SK-N-SH treated with all-trans-retinoic acid at 6 μM for 48 hours (cell line): ENCODE measurements at regions not wholly inside any gene's neighbourhood (a gene's known extent, or its start where the extent isn't known, plus 50 kb on each side); places are given as distances from the start of the nearest gene placed in this dataset.

Experiments
- ATAC-seq: fragments of 200-7000 bp; cut with Tn5 transposase; 3 replicates; pipeline ENCODE4 v1.9.1; 2020; ENCODE audit warnings: mild to moderate bottlenecking, moderate library complexity
- ARNTL ChIP-seq: fragments of 450-650 bp; formaldehyde crosslinking; IDR thresholded peaks from 2 replicates; pipeline ENCODE4 v1.5.0; 2020; ENCODE audit warnings: low read depth, mild to moderate bottlenecking, moderate library complexity, borderline replicate concordance
- BACH2 ChIP-seq: fragments of 250-450 bp; sonication (Bioruptor Pico); IDR thresholded peaks from 2 replicates; pipeline ENCODE4 v1.9.0; 2021; ENCODE audit warnings: mild to moderate bottlenecking, borderline replicate concordance
- CREB5 ChIP-seq: fragments of 250-450 bp; sonication (Bioruptor Pico); IDR thresholded peaks from 2 replicates; pipeline ENCODE4 v1.5.1; 2020; ENCODE audit warnings: low read depth, mild to moderate bottlenecking, moderate library complexity
- CSDC2 ChIP-seq: fragments of 250-450 bp; sonication (Bioruptor Pico); IDR thresholded peaks from 2 replicates; pipeline ENCODE4 v1.5.0; 2020; ENCODE audit warnings: mild to moderate bottlenecking, moderate library complexity
- ESRRG ChIP-seq: fragments of 250-450 bp; sonication (Bioruptor Pico); IDR thresholded peaks from 2 replicates; pipeline ENCODE4 v1.6.1; 2021; ENCODE audit warnings: mild to moderate bottlenecking
- GLIS3 ChIP-seq: fragments of 250-450 bp; sonication (Bioruptor Pico); IDR thresholded peaks from 2 replicates; pipeline ENCODE4 v1.5.0; 2020; ENCODE audit warnings: mild to moderate bottlenecking, moderate library complexity
- ISL1 ChIP-seq: fragments of 250-450 bp; sonication (Bioruptor Pico); IDR thresholded peaks from 2 replicates; pipeline ENCODE4 v2.1.2; 2022; ENCODE audit warnings: mild to moderate bottlenecking, moderate library complexity
- PPARA ChIP-seq: fragments of 250-450 bp; sonication (Bioruptor Pico); IDR thresholded peaks from 2 replicates; pipeline ENCODE4 v1.5.0; 2020; ENCODE audit warnings: mild to moderate bottlenecking, borderline replicate concordance
- RARB ChIP-seq: fragments of 250-450 bp; sonication (Bioruptor Pico); IDR thresholded peaks from 2 replicates; pipeline ENCODE4 v1.8.0; 2021; ENCODE audit warnings: mild to moderate bottlenecking, moderate library complexity
- TCF4 ChIP-seq: fragments of 250-450 bp; sonication (Bioruptor Pico); IDR thresholded peaks from 2 replicates; pipeline ENCODE4 v1.8.0; 2021; ENCODE audit warnings: mild to moderate bottlenecking, moderate library complexity, borderline replicate concordance
- ZC3H10 ChIP-seq: fragments of 250-450 bp; sonication (Bioruptor Pico); IDR thresholded peaks from 2 replicates; pipeline ENCODE4 v1.5.1; 2021; ENCODE audit warnings: mild to moderate bottlenecking, moderate library complexity
- ZFP3 ChIP-seq: fragments of 250-450 bp; sonication (Bioruptor Pico); IDR thresholded peaks from 2 replicates; pipeline ENCODE4 v1.5.0; 2020; ENCODE audit warnings: mild to moderate bottlenecking, moderate library complexity
- ZFP30 ChIP-seq: fragments of 450-650 bp; formaldehyde crosslinking; IDR thresholded peaks from 2 replicates; pipeline ENCODE4 v1.5.0; 2022; ENCODE audit warnings: mild to moderate bottlenecking, moderate library complexity
- ZNF565 ChIP-seq: fragments of 450-650 bp; formaldehyde crosslinking; conservative IDR thresholded peaks from 2 replicates; pipeline ENCODE4 v1.5.0; 2020; ENCODE audit warnings: low read depth, mild to moderate bottlenecking, moderate library complexity
- ZNF70 ChIP-seq: fragments of 450-650 bp; formaldehyde crosslinking; IDR thresholded peaks from 2 replicates; pipeline ENCODE4 v1.5.0; 2020; ENCODE audit warnings: mild to moderate bottlenecking, moderate library complexity
- ZNF8 ChIP-seq: fragments of 450-650 bp; formaldehyde crosslinking; IDR thresholded peaks from 2 replicates; pipeline ENCODE4 v1.5.0; 2020; ENCODE audit warnings: mild to moderate bottlenecking, moderate library complexity
- TF ChIP-seq, protein P1 (sequence below): fragments of 250-450 bp; sonication (Bioruptor Pico); IDR thresholded peaks from 2 replicates; pipeline ENCODE4 v1.8.0; 2021; ENCODE audit warnings: low read depth, mild to moderate bottlenecking, moderate library complexity, borderline replicate concordance
- TF ChIP-seq, protein P2 (sequence below): fragments of 250-450 bp; sonication (Bioruptor Pico); IDR thresholded peaks from 2 replicates; pipeline ENCODE4 v1.5.1; 2021; ENCODE audit warnings: mild to moderate bottlenecking, moderate library complexity
- TF ChIP-seq, protein P3 (sequence below): fragments of 250-450 bp; sonication (Bioruptor Pico); IDR thresholded peaks from 2 replicates; pipeline ENCODE4 v1.5.0; 2020; ENCODE audit warnings: mild to moderate bottlenecking, moderate library complexity
- TF ChIP-seq, protein P4 (sequence below): fragments of 250-450 bp; sonication (Bioruptor Pico); IDR thresholded peaks from 2 replicates; pipeline ENCODE4 v1.8.0; 2020; ENCODE audit warnings: mild to moderate bottlenecking, moderate library complexity, borderline replicate concordance

DNA sequence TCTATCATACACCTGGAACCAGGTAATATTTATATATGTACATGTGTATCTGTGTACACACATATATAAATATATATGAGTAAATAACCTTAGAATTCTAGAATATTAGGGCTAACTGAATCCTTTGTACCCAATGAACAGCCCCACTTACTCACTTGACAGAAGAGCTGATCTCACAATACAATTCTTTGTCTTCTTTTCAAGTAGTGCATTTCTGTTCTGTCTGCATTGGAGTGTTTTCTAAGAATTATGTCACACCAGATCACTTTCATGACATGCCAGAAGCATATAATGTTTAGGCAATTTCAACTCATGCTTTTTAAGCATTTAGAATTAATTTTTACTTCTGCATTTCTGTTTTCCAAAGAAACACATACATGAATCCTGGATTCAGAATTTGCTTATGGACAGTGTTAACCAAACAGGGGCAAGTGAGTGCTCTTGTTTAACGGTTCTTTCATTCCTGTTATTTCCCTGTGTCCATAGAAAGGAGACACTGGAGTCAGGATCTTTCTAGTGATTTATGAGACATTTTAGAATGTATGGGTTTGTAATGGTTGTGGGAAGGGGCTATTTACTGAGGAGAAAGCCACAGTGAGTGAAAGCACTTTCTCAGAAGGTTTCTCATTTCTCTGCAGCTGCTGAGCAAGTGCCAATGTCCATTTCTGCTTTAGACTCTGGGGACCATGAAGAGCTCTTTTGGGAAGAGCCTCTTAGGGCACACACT lies 123.2 kb downstream of the RMI1 start:
- no peak for TF ChIP-seq ARNTL (CRISPR knock-in tag)
- TF ChIP-seq ZFP30 (CRISPR knock-in tag), result no peak
- no peak for TF ChIP-seq GLIS3 (CRISPR knock-in tag)
- no peak for TF ChIP-seq PPARA
- TF ChIP-seq, protein P1, sequence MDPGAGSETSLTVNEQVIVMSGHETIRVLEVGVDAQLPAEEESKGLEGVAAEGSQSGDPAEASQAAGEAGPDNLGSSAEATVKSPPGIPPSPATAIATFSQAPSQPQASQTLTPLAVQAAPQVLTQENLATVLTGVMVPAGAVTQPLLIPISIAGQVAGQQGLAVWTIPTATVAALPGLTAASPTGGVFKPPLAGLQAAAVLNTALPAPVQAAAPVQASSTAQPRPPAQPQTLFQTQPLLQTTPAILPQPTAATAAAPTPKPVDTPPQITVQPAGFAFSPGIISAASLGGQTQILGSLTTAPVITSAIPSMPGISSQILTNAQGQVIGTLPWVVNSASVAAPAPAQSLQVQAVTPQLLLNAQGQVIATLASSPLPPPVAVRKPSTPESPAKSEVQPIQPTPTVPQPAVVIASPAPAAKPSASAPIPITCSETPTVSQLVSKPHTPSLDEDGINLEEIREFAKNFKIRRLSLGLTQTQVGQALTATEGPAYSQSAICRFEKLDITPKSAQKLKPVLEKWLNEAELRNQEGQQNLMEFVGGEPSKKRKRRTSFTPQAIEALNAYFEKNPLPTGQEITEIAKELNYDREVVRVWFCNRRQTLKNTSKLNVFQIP (CRISPR knock-in tag), result no peak
- TF ChIP-seq ZNF8 (CRISPR knock-in tag), result no peak
- no peak for TF ChIP-seq ZC3H10 (CRISPR knock-in tag)
- no peak for TF ChIP-seq TCF4 (CRISPR knock-in tag)
- TF ChIP-seq, protein P2, sequence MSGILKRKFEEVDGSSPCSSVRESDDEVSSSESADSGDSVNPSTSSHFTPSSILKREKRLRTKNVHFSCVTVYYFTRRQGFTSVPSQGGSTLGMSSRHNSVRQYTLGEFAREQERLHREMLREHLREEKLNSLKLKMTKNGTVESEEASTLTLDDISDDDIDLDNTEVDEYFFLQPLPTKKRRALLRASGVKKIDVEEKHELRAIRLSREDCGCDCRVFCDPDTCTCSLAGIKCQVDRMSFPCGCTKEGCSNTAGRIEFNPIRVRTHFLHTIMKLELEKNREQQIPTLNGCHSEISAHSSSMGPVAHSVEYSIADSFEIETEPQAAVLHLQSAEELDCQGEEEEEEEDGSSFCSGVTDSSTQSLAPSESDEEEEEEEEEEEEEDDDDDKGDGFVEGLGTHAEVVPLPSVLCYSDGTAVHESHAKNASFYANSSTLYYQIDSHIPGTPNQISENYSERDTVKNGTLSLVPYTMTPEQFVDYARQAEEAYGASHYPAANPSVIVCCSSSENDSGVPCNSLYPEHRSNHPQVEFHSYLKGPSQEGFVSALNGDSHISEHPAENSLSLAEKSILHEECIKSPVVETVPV (CRISPR knock-in tag), result no peak

GRCh38 chr9:84107081-84107480 lies 126.5 kb downstream of the RMI1 start:
- no peak for TF ChIP-seq BACH2 (CRISPR knock-in tag)
- TF ChIP-seq ZC3H10 (CRISPR knock-in tag), result no peak
- no peak for TF ChIP-seq ISL1 (CRISPR knock-in tag)
- TF ChIP-seq RARB (CRISPR knock-in tag), result no peak
- no peak for TF ChIP-seq PPARA
- no peak for TF ChIP-seq ZFP3 (CRISPR knock-in tag)
- no peak for TF ChIP-seq ESRRG (CRISPR knock-in tag)
- no peak for TF ChIP-seq ZNF70
- TF ChIP-seq CSDC2, result no peak
- TF ChIP-seq ZNF565 (CRISPR knock-in tag), result no peak
- TF ChIP-seq, protein P2 (CRISPR knock-in tag), result no peak
- TF ChIP-seq, protein P3, sequence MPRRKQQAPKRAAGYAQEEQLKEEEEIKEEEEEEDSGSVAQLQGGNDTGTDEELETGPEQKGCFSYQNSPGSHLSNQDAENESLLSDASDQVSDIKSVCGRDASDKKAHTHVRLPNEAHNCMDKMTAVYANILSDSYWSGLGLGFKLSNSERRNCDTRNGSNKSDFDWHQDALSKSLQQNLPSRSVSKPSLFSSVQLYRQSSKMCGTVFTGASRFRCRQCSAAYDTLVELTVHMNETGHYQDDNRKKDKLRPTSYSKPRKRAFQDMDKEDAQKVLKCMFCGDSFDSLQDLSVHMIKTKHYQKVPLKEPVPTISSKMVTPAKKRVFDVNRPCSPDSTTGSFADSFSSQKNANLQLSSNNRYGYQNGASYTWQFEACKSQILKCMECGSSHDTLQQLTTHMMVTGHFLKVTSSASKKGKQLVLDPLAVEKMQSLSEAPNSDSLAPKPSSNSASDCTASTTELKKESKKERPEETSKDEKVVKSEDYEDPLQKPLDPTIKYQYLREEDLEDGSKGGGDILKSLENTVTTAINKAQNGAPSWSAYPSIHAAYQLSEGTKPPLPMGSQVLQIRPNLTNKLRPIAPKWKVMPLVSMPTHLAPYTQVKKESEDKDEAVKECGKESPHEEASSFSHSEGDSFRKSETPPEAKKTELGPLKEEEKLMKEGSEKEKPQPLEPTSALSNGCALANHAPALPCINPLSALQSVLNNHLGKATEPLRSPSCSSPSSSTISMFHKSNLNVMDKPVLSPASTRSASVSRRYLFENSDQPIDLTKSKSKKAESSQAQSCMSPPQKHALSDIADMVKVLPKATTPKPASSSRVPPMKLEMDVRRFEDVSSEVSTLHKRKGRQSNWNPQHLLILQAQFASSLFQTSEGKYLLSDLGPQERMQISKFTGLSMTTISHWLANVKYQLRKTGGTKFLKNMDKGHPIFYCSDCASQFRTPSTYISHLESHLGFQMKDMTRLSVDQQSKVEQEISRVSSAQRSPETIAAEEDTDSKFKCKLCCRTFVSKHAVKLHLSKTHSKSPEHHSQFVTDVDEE (CRISPR knock-in tag), result no peak
- no peak for ATAC-seq

More for the DNA sequence above, 123.2 kb downstream of the RMI1 start:
- ATAC-seq, result no peak

- ATAC-seq, result no peak
- no peak for TF ChIP-seq ZC3H10 (CRISPR knock-in tag)
- TF ChIP-seq, all 23 proteins: peak for 0
Measured at GRCh38 chr9:84107995-84108394, 127.4 kb downstream of the RMI1 start.

GRCh38 chr9:84111726-84112125 lies 131.1 kb downstream of the RMI1 start:
- no peak for ATAC-seq
- TF ChIP-seq, protein P2 (CRISPR knock-in tag), result no peak
- TF ChIP-seq ZC3H10 (CRISPR knock-in tag), result no peak
- TF ChIP-seq CREB5, result no peak
- TF ChIP-seq, protein P3 (CRISPR knock-in tag), result no peak
- no peak for TF ChIP-seq ARNTL (CRISPR knock-in tag)
- no peak for TF ChIP-seq ZNF70
- TF ChIP-seq, protein P4, sequence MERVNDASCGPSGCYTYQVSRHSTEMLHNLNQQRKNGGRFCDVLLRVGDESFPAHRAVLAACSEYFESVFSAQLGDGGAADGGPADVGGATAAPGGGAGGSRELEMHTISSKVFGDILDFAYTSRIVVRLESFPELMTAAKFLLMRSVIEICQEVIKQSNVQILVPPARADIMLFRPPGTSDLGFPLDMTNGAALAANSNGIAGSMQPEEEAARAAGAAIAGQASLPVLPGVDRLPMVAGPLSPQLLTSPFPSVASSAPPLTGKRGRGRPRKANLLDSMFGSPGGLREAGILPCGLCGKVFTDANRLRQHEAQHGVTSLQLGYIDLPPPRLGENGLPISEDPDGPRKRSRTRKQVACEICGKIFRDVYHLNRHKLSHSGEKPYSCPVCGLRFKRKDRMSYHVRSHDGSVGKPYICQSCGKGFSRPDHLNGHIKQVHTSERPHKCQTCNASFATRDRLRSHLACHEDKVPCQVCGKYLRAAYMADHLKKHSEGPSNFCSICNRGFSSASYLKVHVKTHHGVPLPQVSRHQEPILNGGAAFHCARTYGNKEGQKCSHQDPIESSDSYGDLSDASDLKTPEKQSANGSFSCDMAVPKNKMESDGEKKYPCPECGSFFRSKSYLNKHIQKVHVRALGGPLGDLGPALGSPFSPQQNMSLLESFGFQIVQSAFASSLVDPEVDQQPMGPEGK (CRISPR knock-in tag), result no peak
